ENCODE measurements at regions not wholly inside any gene's neighbourhood (a gene's known extent, or its start where the extent isn't known, plus 50 kb on each side); places are given as distances from the start of the nearest gene placed in this dataset.

GRCh38 chr20:7378864-7379605 lies 561.2 kb downstream of the HAO1 start:
- Histone ChIP-seq H3K4me1 (ENCODE audit: control insufficient read depth in 1 of 2, insufficient read depth in 2 of 2, low read length in 2 of 2) (no peaks in the 10 kb centered on the region), H3K27me3 (ENCODE audit: low read depth, low read length) (no peaks in the 10 kb centered on the region), H3K4me3 (ENCODE audit: low read depth in 1 of 2, low read length in 2 of 2) (no peak overlapping the region), H3K36me3 (ENCODE audit: control insufficient read depth in 1 of 2, insufficient read depth in 2 of 2, low read length in 2 of 2) (no peaks in the 10 kb centered on the region), H3K27ac (ENCODE audit: low read length) (no peak overlapping the region), H3K9me3 (ENCODE audit: control insufficient read depth in 1 of 2, low read length in 2 of 2) (no peaks in the 10 kb centered on the region)

GRCh38 chr20:7379621-7380220 lies 560.5 kb downstream of the HAO1 start:
- Histone ChIP-seq H3K4me3 (ENCODE audit: low read depth in 1 of 2, low read length in 2 of 2) (no peak overlapping the region), H3K4me1 (ENCODE audit: control insufficient read depth in 1 of 2, insufficient read depth in 2 of 2, low read length in 2 of 2) (no peaks in the 10 kb centered on the region), H3K27ac (ENCODE audit: low read length) (no peak overlapping the region), H3K36me3 (ENCODE audit: control insufficient read depth in 1 of 2, insufficient read depth in 2 of 2, low read length in 2 of 2) (no peaks in the 10 kb centered on the region), H3K9me3 (ENCODE audit: control insufficient read depth in 1 of 2, low read length in 2 of 2) (no peaks in the 10 kb centered on the region), H3K27me3 (ENCODE audit: low read depth, low read length) (no peaks in the 10 kb centered on the region)

- H3K9me3 ChIP-seq (ENCODE audit: control insufficient read depth in 1 of 2, low read length in 2 of 2): no peaks in the 10 kb centered on the region
- H3K4me3 ChIP-seq (ENCODE audit: low read depth in 1 of 2, low read length in 2 of 2): no peak overlapping the region
- no peaks in the 10 kb centered on the region for H3K36me3 ChIP-seq (ENCODE audit: control insufficient read depth in 1 of 2, insufficient read depth in 2 of 2, low read length in 2 of 2)
- H3K27me3 ChIP-seq (ENCODE audit: low read depth, low read length): no peaks in the 10 kb centered on the region
- H3K4me1 ChIP-seq (ENCODE audit: control insufficient read depth in 1 of 2, insufficient read depth in 2 of 2, low read length in 2 of 2): no peaks in the 10 kb centered on the region
- no peak overlapping the region for H3K27ac ChIP-seq (ENCODE audit: low read length)
Observed at GRCh38 chr20:7383216-7383615, 557.0 kb downstream of the HAO1 start.

- H3K9me3 ChIP-seq (ENCODE audit: control insufficient read depth in 1 of 2, low read length in 2 of 2): no peaks in the 10 kb centered on the region
- no peaks in the 10 kb centered on the region for H3K4me1 ChIP-seq (ENCODE audit: control insufficient read depth in 1 of 2, insufficient read depth in 2 of 2, low read length in 2 of 2)
- no peak overlapping the region for H3K4me3 ChIP-seq (ENCODE audit: low read depth in 1 of 2, low read length in 2 of 2)
- H3K27ac ChIP-seq (ENCODE audit: low read length): no peak overlapping the region
- H3K27me3 ChIP-seq (ENCODE audit: low read depth, low read length): no peaks in the 10 kb centered on the region
- no peaks in the 10 kb centered on the region for H3K36me3 ChIP-seq (ENCODE audit: control insufficient read depth in 1 of 2, insufficient read depth in 2 of 2, low read length in 2 of 2)
Observed at GRCh38 chr20:7387638-7388193, 552.5 kb downstream of the HAO1 start.

- Histone ChIP-seq H3K4me3 (ENCODE audit: low read depth in 1 of 2, low read length in 2 of 2) (no peak overlapping the region), H3K9me3 (ENCODE audit: control insufficient read depth in 1 of 2, low read length in 2 of 2) (no peaks in the 10 kb centered on the region), H3K36me3 (ENCODE audit: control insufficient read depth in 1 of 2, insufficient read depth in 2 of 2, low read length in 2 of 2) (no peaks in the 10 kb centered on the region), H3K27me3 (ENCODE audit: low read depth, low read length) (no peaks in the 10 kb centered on the region), H3K4me1 (ENCODE audit: control insufficient read depth in 1 of 2, insufficient read depth in 2 of 2, low read length in 2 of 2) (no peaks in the 10 kb centered on the region), H3K27ac (ENCODE audit: low read length) (no peak overlapping the region)
Observed at GRCh38 chr20:7389216-7389615, 551.0 kb downstream of the HAO1 start.

- Histone ChIP-seq H3K36me3 (ENCODE audit: control insufficient read depth in 1 of 2, insufficient read depth in 2 of 2, low read length in 2 of 2) (no peaks in the 10 kb centered on the region), H3K4me1 (ENCODE audit: control insufficient read depth in 1 of 2, insufficient read depth in 2 of 2, low read length in 2 of 2) (no peaks in the 10 kb centered on the region), H3K27me3 (ENCODE audit: low read depth, low read length) (no peaks in the 10 kb centered on the region), H3K27ac (ENCODE audit: low read length) (no peak overlapping the region), H3K4me3 (ENCODE audit: low read depth in 1 of 2, low read length in 2 of 2) (no peak overlapping the region), H3K9me3 (ENCODE audit: control insufficient read depth in 1 of 2, low read length in 2 of 2) (peaks cover 3 to 5% of the 10 kb centered on the region in 2 donors)
Observed at GRCh38 chr20:7392542-7393206, 547.6 kb downstream of the HAO1 start.

GRCh38 chr20:7399114-7399513 lies 541.1 kb downstream of the HAO1 start:
- Histone ChIP-seq H3K36me3 (ENCODE audit: control insufficient read depth in 1 of 2, insufficient read depth in 2 of 2, low read length in 2 of 2) (no peaks in the 10 kb centered on the region), H3K4me3 (ENCODE audit: low read depth in 1 of 2, low read length in 2 of 2) (no peak overlapping the region), H3K4me1 (ENCODE audit: control insufficient read depth in 1 of 2, insufficient read depth in 2 of 2, low read length in 2 of 2) (no peaks in the 10 kb centered on the region), H3K9me3 (ENCODE audit: control insufficient read depth in 1 of 2, low read length in 2 of 2) (peaks cover 3 to 5% of the 10 kb centered on the region in 2 donors), H3K27me3 (ENCODE audit: low read depth, low read length) (no peaks in the 10 kb centered on the region), H3K27ac (ENCODE audit: low read length) (no peak overlapping the region)

- Histone ChIP-seq H3K27ac (ENCODE audit: low read length) (no peak overlapping the region), H3K4me1 (ENCODE audit: control insufficient read depth in 1 of 2, insufficient read depth in 2 of 2, low read length in 2 of 2) (no peaks in the 10 kb centered on the region), H3K4me3 (ENCODE audit: low read depth in 1 of 2, low read length in 2 of 2) (no peak overlapping the region), H3K36me3 (ENCODE audit: control insufficient read depth in 1 of 2, insufficient read depth in 2 of 2, low read length in 2 of 2) (no peaks in the 10 kb centered on the region), H3K9me3 (ENCODE audit: control insufficient read depth in 1 of 2, low read length in 2 of 2) (peaks cover 3 to 5% of the 10 kb centered on the region in 2 donors), H3K27me3 (ENCODE audit: low read depth, low read length) (no peaks in the 10 kb centered on the region)
Observed at GRCh38 chr20:7399575-7399974, 540.7 kb downstream of the HAO1 start.

- Histone ChIP-seq H3K4me1 (ENCODE audit: control insufficient read depth in 1 of 2, insufficient read depth in 2 of 2, low read length in 2 of 2) (no peaks in the 10 kb centered on the region), H3K27ac (ENCODE audit: low read length) (no peak overlapping the region), H3K27me3 (ENCODE audit: low read depth, low read length) (no peaks in the 10 kb centered on the region), H3K36me3 (ENCODE audit: control insufficient read depth in 1 of 2, insufficient read depth in 2 of 2, low read length in 2 of 2) (no peaks in the 10 kb centered on the region), H3K4me3 (ENCODE audit: low read depth in 1 of 2, low read length in 2 of 2) (no peak overlapping the region), H3K9me3 (ENCODE audit: control insufficient read depth in 1 of 2, low read length in 2 of 2) (no peaks in the 10 kb centered on the region)
Observed at GRCh38 chr20:7406671-7407070, 533.6 kb downstream of the HAO1 start.

GRCh38 chr20:7410150-7410549 lies 530.1 kb downstream of the HAO1 start:
- no peak overlapping the region for H3K4me3 ChIP-seq (ENCODE audit: low read depth in 1 of 2, low read length in 2 of 2)
- H3K4me1 ChIP-seq (ENCODE audit: control insufficient read depth in 1 of 2, insufficient read depth in 2 of 2, low read length in 2 of 2): no peaks in the 10 kb centered on the region
- no peaks in the 10 kb centered on the region for H3K9me3 ChIP-seq (ENCODE audit: control insufficient read depth in 1 of 2, low read length in 2 of 2)
- H3K27me3 ChIP-seq (ENCODE audit: low read depth, low read length): no peaks in the 10 kb centered on the region
- H3K27ac ChIP-seq (ENCODE audit: low read length): no peak overlapping the region
- no peaks in the 10 kb centered on the region for H3K36me3 ChIP-seq (ENCODE audit: control insufficient read depth in 1 of 2, insufficient read depth in 2 of 2, low read length in 2 of 2)

GRCh38 chr20:7411075-7411474 lies 529.2 kb downstream of the HAO1 start:
- no peaks in the 10 kb centered on the region for H3K36me3 ChIP-seq (ENCODE audit: control insufficient read depth in 1 of 2, insufficient read depth in 2 of 2, low read length in 2 of 2)
- no peaks in the 10 kb centered on the region for H3K4me1 ChIP-seq (ENCODE audit: control insufficient read depth in 1 of 2, insufficient read depth in 2 of 2, low read length in 2 of 2)
- no peak overlapping the region for H3K4me3 ChIP-seq (ENCODE audit: low read depth in 1 of 2, low read length in 2 of 2)
- H3K9me3 ChIP-seq (ENCODE audit: control insufficient read depth in 1 of 2, low read length in 2 of 2): no peaks in the 10 kb centered on the region
- H3K27ac ChIP-seq (ENCODE audit: low read length): no peak overlapping the region
- no peaks in the 10 kb centered on the region for H3K27me3 ChIP-seq (ENCODE audit: low read depth, low read length)
